CD4-positive, alpha-beta T cell treated with Interleukin-1 beta for 1 hour (primary cell): ENCODE measurements at regions not wholly inside any gene's neighbourhood (a gene's known extent, or its start where the extent isn't known, plus 50 kb on each side); places are given as distances from the start of the nearest gene placed in this dataset.

Experiments
- DNase-seq, 2 donors: peaks; one replicate each; pipeline ENCODE4 v3.0.0-alpha.2; 2020 to 2022

DNA sequence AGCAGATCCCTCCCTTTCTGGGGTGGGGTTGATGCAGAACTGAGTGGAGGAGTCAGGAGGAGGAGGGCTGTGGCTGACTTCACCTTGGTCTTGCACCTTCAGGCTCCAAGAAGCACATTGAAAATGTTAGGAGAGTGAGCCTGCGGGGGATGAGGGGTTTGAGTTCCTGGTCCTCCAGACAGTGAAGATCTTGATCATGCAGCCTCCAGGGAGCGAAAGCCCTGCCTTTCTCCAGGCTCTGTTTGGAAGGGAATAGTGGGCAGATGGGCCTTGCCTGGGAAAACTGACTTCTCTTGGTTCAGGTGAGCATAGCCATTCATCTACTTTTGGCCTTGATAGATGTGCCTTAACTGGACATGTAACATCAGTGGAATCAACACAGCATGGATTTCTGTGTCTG, 267.6 kb upstream of the B3GAT1 start:
- no peak for DNase-seq

DNA sequence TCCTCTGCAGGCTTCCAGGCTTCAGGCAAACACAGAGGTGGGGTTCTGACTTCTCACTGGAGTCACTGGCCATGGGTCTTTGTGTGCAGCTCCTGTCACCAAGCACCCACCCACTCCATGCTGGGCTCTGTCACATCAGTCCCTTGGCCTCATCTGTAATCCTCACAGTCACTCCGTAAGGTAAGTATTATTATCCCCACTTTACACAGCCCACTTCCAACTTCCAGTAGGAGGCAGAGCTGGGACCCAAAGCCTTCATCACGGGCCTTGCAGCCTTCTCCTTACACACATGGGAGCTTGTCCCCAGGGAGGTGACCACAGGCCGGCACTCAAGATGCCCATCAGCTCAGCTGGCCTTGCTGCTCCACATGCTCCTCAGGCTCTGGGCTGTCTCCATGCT, 266.7 kb upstream of the B3GAT1 start:
- no peak for DNase-seq

DNA sequence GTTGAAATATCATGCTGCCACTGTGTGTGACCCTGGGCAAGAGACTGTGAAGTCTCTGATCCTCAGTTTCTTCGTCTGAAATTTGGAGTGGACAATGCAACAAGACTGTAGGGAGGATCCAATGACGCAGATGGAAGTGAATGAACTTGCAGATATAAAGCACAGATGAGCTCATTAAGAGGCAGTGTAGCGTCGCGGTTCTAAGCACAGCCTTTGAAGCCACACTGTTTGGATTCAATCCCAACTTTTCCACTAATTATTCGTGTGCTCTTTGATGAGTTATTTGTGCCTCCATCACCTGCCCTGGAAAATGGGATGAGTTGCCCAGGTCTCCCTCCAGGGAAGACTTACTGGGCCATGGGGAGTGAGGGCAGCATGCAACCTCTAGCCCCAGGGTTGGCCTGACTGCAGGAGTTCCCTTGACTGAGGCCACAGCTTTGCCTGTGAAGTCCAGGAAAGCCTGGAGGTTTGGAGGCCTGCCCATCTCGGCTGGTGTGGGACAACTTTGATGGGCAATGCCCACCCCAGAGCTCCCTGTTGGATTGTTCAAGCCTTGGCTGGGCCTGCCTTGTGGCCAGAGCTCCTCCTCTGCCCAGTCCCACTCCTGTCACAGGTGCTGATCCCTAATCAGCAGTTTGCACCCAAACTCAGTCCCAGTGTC, 266.0 kb upstream of the B3GAT1 start:
- DNase-seq = no peak

DNA sequence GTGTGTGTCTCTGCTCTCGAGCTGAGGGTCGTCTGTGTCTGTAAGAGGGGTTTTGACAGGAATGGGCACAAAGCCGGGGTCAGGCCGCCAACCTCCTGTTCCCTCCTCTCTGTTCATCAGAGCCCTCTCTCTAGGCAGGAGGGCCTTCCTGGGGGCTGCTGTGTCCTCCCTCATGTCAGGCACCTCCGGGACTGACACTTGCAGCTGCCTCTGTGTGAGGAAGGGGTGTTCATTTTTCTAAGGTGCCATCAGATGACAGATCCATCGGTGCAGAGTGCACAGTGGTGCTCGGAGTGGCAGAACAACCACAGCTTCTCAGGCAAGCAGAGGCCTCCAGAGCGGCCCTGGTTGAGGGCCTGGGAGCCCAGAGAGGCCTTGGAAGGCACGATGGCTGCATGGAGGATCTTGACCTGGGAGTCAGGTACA, 265.4 kb upstream of the B3GAT1 start:
- DNase-seq = no peak

DNA sequence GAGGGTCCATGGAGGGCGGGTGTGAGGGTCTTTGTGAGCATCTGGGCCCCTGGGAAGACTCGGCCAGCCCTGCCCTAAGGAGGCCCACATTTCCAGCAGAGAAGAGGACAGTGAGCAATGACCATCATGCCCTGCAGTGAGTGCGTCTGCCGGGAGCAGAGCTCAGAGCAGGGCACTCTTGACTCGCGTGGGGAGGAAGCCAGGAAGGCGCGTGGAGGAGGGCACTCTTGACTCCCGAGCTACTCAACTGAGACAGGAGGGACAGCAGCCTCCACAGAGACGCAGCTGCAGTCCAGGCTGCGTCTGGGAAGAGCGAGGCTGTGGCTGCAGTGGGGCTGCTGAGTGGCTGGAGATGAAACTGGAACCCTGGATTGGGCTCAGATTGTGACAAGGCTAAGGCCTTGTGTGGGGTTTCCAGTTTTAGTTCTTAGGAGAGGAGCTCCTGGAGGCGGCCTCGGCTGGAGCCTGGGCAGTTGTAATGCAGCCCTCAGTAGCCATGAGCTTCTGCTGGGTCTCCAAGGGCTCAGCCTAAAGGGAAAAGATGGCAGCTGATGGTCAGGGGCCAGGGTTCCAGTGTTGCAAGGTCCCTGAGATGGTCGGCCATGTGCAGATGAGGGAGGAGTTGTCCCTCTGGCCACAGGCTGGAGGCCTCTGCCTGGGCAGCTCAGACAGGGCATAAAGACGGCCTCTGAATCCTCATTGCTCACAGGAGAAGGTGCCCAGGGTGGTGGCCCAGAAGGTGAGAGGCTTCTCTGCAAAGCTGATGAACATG, 264.7 kb upstream of the B3GAT1 start:
- DNase-seq = no peak

DNA sequence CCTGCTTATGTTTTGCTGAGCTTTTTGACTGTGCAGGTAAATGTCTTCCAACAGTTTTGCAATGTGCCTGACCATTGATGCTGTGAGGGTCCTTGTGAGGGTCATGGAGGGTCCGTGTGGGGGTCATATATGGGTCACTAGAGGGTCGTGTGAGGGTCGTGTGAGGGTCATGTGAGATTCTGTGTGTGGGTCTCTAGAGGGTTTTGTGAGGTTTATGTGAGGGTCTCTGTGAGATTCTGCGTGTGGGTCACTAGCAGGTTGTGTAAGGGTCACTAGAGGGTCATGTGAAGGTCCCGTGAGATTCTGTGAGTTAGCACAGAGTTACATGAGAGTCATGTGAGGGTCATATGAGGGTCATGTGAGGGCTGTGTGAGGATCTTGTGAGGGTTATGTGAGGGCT, 263.9 kb upstream of the B3GAT1 start:
- no peak for DNase-seq

DNA sequence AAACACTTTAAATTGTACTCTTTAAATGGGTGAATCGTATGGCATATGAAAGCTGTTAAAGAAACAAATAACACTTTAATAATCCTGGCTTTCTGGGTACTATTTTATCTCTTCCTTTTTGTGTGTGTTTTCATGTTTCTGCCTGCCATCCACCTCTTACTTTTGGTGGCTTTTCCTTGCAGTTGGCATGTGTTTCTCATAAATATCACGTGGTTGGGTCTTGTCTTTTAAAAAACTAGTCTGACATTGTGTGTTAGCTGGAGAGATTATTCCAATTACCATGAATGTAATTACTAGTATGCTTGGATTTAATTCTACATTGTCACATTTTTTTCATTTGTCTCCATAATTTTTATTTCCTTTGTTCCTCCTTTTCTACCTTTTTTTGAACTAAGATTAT, 262.9 kb upstream of the B3GAT1 start:
- DNase-seq = no peak

DNA sequence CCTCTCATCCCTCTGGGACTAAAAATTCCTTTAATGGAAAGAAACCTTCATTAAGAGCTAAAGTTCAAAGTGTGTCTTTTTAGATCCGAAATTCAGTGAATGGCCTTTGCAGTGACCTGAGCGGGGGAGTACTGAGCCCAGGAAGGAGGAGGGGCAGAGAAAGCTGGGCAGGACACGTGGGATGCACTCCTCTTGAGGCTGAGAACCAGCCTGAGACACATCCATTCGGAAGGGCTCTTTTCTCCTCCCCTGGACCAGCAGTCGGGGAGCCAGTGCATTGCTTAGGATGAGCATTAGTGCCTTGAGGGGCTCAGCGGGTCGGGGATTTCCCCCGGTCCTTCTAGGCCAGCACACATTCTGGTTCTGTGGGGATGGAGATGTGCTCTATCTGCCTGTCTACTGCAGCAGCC, 258.9 kb upstream of the B3GAT1 start:
- no peak for DNase-seq

DNA sequence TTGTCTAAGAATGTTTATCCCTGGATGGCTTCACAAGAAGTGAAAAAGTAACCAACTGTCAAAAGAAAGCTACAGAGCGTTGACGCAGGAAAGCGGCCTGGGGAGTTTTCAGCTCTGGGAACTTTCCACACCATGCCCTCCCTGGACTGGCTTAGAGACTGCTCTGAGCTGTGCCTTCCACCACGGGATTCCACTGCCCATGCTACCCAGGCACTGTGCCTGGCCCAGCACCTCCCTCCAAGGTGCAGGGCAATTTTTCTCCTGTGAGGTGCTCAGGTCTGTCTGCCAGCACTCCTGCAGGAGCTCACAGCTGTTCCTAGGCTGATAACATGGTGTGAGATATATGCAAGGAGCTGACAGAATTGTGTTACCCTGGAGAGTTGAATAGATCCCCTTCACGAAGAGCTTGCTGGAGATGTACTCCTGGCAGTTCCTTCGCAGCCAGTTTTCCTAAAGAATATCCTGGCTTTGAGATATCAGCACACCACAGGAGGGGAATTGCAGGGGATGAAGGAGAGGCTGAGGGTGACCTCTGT, 258.3 kb upstream of the B3GAT1 start:
- DNase-seq = no peak

DNA sequence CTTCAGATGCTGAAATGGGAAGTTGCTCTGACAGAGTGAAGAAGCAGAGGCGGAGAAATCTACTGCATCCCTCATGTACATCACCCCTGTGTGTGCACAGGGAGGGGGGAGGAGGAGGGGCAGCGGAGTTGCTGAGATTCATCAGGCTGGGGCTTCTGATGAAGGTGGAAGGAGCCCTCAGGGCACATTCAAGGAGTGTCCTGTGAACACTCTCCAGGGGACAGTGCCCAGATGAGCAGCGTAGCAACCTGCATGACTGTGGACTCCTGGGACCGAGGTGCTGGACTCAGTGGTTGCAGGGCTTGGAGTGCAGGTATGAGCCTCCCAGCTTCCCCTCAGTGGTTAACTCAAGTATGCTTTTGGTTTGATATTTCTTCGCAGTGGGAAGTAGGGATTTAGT, 257.8 kb upstream of the B3GAT1 start:
- DNase-seq = no peak

DNA sequence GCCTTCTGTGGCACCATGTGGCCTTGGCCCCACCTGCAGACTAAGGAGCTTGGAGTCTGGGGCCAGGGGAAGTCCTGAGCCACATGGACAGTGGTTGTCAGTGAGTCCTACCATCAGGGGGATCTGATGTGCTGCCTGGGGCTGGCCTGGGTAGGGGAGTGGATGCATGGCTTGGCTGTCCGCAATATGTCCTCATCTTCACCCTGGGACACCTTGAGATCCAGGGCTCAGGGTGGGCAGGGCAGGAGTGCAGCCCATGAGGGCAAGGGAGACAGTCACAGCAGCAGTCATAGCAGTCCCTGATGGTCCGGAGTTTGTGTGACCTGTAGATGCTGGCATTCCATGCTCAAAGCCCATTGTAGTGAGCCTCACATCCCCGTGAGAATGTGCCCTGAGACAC, 256.8 kb upstream of the B3GAT1 start:
- no peak for DNase-seq

DNA sequence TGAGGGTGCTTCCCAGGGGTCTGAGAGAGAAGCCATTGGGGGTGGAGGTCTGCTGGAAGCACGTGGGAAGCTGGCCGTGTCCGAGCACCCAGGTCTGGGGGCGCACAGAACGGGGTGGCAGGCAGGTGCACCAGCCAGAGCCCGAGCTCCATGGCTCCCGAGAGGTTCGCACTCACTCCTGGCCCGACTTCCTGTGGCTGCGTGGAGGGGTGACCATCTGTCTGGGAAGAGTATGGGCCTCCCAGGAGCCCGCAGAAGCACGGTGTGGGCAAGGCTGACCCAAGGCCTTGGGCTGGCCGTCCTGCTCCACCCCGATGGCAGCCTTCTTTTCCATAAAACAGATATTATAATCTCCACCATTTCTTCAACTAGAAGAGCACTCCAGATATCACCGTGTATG, 256.0 kb upstream of the B3GAT1 start:
- DNase-seq = no peak

DNA sequence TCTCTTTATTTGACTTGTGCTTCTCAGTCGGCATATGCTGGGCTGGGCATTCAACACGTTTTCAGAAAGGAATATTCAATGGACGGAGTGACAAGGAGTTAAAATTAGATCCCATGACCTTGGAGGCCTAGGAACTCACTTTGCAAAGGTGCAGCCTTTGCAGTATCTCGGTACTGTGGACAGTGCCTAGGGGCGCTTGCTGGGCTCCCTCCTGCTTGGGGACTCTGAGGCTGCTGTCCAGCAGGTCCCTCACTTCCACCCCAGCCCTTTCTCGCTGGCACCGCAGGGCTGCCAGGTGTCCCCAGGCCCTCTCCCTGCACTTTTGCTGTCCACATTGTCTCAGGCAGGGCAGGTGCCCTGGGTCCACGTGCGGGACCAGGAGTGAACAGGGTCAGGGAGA, 255.5 kb upstream of the B3GAT1 start:
- DNase-seq = no peak

DNA sequence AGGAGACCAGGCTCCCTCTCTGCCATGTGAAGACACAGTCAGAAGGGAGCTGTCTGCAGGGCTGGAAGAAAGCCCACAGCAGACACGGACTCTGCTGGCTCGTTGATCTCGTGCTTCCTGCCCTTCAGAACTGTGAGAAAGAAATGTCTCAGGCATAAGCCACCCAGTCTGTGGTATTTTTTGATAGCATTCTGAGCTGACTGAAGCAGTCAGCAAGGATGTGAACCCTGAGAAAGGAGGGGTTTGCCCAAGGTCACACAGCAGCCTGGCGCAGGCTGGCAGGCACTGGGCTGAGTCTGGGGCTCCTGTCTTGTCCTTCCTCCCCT, 255.1 kb upstream of the B3GAT1 start:
- DNase-seq = no peak

DNA sequence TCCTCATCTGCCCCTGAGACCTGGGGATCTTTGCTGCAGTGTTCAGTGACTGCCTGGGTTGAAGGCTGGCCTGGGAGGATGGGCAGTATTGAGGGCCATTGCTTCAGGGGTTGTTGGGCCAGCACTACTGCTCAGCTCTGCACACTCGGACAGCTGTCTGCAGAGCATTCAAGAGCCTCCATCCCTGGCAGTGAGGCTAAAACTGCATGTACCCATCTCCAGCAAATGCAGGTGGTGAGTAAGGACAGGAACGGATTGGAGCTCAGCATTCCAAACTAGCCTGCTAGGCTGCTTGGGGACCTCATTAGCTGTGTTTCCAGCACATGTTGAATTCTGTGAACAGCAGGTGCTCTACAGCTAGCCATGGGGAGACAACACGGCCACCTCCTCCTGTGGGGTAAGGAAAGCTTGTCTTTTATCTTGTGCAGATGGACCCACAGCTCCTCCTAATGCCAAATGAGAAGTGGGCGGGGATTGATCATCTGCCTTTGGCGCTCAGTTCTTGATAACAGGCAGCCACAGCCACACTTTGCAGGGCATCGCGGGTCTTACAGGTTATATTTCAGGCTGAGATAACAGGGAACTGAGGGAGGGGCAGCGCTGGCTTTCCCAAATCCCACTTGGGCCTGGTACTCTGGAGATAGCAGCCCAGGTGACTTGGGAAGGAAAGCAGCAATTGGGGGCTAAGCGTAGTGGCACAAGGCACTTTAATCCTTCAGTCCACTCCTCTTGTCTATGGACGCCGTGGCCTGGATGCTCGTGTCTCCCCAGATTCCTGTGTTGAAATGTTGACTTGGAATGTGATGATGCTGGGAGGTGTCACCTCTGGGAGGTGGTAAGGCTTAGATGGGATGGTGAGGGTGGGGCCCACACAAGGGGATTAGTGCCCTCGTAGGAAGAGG, 254.5 kb upstream of the B3GAT1 start:
- no peak for DNase-seq

DNA sequence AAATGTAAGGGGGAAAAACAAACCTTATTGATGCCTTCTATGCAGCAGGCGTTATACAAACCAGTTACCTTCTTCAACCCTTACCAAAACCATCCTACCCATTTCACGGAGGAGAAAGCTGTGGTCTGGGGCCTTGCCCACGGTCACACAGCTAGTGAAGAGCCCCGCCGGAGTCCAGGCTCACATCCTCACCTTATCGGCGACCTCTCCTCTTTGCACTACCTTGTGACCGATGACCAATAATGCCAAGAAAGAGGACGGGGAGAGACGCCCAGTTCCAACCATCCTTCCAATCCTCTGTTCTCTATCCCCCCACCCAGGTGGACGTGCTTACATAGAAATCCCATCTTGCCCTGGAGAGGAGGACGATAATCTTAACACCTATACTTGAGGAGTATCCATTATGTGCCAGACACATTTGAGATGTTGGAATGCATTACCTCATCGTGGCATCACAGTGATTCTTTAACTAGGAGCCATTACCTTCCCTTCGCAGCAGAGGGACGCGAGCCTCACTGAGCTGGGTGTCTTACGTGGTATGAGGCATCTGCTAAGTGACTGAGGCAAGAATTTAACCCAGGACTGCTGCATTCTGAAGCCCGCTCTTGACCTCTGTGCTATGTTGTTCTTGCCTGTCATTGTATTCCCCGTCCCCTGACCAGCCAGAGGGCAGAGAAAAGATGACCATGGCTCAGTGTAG, 253.7 kb upstream of the B3GAT1 start:
- DNase-seq = no peak

DNA sequence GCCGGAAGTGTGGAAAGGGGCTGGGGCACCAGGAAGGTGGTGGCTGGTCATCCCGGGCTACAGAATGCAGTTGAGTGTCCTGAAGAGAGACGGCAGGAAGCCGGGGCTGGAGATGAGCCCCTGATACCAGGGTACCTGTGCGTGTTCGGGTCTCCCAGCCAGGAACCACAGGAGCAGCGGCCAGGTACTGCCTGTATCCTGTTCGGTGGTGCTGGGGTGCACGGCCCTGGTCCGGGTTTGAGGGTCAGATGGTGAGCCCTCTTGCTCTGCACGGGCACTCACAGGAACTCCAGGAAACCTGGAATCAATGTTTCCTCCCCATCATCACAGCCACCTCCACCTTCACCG, 253.1 kb upstream of the B3GAT1 start:
- no peak for DNase-seq

DNA sequence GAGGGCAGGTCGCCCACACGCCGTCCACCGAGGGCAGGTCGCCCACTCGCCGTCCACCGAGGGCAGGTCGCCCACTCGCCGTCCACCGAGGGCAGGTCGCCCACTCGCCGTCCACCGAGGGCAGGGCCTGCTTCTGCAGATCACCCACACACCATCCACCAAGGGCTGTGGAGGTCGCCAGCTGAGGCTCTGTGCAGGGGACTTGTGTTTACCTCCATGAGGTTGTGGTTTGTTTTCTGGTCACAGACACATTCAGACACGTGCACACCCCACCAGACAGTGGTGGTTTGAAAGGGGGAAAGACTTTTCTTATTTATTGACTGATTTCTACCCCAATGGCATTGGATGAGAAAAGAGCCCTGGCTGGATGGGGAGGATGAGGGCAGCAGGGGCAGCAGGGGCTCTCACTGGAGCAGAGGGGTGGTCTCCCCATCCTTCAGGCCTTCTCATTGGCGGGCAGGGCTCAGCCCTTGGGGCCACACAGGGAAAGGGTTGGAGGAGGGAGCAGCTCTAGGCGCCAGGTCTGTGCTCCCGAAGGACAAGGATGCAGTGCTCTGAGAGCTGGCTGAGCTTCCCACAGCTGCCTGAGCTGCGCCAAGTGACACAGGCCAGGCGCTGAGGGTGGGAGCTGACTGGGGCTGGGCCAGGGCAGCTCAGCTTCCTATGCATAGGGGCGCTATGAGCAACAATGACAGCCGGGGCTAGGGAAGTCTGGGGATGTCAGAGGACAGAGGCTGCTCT, 252.6 kb upstream of the B3GAT1 start:
- no peak for DNase-seq

DNA sequence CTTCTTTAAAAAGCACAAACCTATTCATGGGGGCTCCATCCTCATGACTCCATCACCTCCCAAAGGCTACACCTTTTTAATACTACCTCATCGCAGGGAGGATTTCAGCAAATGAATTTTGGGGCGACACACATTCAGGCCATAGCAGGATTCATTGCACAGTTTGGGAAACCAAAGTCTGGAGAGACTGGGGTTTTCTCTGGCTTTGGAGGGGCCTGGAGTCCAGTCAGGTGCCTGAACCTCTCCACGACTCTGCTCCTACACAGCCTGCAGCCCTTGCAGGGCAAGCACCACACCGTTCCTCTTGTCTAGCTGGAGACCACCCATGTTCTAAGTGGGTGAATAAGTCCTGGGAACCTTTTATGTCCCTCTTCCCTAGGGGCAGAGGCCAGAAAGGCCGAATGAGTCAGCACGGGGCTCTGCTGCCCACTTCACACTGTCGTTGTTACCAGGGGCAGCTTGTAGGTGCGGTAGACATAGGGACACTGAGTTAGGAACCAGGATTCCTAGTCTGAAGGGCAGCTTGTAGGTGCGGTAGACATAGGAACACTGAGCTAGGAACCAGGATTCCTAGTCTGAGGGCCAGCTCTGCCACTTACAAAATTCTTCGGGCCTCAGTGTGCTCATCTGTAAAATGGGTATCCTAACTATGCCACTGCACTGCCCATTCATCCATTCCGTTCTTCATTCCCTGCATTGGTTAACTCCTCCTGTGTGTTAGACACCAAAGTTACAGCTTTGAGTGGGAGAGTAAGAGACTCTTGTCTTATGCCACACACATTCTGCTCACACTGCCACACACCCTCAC, 251.7 kb upstream of the B3GAT1 start:
- no peak for DNase-seq

DNA sequence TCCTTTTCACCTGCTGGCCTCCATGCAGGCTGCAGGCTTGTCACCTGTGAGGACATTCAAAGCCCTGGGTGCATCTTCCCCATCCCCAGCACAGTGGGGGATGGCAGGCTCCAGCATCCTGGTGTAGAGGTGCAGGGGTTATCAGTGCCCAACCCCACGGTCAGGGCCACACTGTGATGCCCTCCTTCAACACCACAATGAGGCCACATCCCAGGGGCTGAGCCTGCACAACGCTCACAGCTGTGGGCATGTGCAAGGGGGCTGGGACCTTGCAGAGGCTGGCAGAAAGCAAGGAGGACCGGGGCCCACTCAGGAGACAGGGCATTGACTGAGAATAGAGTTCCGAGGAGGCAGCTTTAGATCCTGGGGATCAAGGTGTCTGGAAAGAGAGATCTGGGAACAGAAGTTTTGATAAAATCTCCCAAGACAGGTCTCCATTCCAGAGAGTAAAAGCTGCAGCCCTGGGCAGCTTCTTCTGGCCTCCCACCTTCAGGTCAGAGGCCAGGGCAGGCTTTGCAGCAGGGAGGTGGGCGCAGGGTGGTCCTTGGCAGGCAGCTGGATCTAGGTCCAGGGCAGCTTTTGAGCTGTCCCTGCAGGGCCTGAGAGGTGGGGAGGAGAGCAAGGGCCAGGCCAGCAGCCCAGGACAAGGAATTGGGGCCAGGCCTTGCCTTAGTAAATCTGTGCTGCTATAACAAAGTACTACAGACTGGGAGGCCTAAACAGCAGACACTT, 250.8 kb upstream of the B3GAT1 start:
- no peak for DNase-seq

DNA sequence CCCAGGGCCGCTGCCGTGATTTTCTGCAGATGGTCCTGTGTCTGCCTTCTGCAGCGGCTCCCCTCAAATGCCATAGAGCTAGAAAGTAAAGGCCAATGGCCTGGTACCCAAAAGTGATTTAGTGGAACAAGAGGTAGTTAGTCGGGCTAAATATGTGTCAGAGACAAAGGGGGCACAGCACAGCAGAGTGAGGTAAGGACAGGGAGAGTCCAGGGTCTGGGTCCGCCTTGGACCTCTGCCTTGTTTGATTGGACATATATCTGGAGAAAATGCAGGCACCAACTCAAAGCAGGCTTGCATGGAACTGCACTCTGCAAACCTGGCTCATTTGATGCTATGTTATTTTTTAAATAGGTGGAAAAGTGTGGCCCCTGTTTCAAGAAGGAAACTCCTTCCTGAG, 249.6 kb upstream of the B3GAT1 start:
- no peak for DNase-seq
